GM12892 (cell line): ENCODE measurements at regions not wholly inside any gene's neighbourhood (a gene's known extent, or its start where the extent isn't known, plus 50 kb on each side); places are given as distances from the start of the nearest gene placed in this dataset.

Experiments used
- DNase-seq: peaks from one replicate; pipeline ENCODE4 v3.0.0; 2011; ENCODE audit not compliant: insufficient read length
- FAIRE-seq: peaks from 2 replicates; lab custom pipeline; 2011; peaks lifted over from hg19 to GRCh38; lab: Jason Lieb, UNC
- POLR2A ChIP-seq: IDR thresholded peaks from 2 replicates; pipeline ENCODE4 v1.6.1; 2011; ENCODE audit warnings: low read depth, low read length, control low read depth
- POLR2AphosphoS5 ChIP-seq: IDR thresholded peaks from 2 replicates; pipeline ENCODE4 v1.6.1; 2011; ENCODE audit warnings: low read depth, low read length, control low read depth
- TAF1 ChIP-seq: IDR thresholded peaks from 2 replicates; pipeline ENCODE4 v1.6.1; 2011; ENCODE audit warnings: low read depth, mild to moderate bottlenecking, control low read depth, low read length, borderline replicate concordance

DNA sequence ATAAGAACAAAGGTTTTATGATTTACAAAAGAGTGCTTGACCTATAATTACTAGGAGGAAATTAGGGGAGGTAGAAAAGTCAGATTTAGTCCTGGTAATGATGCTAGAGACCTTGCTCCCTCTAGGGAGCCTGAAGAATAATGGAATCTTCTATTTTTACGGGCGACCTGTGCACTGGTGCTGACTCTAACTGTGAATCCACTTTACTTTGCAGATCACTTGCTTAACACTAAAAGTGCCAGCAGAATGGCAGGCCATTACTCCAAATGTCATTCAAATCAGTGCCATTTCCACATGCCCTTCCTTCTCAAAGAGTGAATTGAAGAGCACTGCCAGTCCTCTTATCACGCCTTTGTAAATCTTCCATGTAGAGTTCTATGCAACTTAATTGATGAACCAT is 359.4 kb upstream of the ARRDC3 start:
- TF ChIP-seq TAF1 (no peak), POLR2AphosphoS5 (no peak), POLR2A (no peak)
- no peak for DNase-seq
- no peak for FAIRE-seq

DNA sequence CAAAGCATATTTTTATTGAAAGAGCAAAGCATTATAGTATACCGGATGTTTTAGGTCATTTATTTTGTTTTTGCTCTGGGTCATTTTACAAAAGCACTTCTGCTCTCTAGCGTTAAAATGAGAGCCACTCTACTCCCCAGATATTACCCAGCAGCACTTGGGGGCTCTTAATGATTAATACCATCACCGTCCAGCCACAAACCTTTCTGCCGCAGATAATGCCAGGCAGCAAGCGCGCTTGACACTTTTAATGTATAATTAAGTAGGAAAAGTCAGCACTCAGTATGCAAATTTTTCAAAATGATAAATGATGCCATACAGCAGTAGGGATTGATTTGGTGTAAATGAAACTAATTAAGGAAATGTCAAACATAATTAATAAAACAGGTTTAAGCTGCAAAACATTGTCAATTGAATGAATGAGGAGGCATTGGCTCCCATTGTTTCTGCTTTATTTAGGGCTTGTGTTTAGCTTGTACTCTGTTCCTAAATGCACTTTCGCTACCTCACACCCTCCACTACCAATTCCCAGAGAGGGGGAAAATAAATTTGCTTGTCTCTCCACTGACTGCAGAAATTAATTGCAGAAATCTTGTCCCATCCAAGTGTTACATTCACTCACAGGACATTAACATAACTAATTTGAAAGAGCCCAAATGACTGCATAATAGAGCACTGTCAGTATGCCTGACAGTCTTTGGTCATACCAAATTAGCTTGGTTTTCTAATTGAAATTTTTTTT is 358.8 kb upstream of the ARRDC3 start:
- TF ChIP-seq TAF1 = no peak
- TF ChIP-seq POLR2AphosphoS5 = no peak
- TF ChIP-seq POLR2A = no peak
- DNase-seq (no peak), FAIRE-seq (no peak)

DNA sequence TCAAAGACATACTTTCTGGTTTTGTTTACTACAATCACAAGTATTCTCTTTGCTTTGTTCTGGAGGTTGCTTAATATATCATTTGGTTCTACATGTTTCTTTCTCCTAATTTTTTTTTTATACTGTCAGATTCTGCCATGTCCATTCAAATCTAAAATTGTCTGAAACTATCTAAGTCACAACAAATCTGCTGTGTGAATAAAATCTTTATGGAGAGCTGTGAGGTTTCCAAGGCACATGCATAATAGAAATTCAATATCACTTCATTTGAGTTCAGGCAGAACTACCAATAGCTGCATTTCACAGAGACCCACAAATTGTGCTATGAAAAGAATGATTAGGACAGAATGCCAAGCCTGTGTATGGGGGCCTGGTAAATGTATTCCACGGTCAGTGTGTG is 346.9 kb upstream of the ARRDC3 start:
- FAIRE-seq = no peak

DNA sequence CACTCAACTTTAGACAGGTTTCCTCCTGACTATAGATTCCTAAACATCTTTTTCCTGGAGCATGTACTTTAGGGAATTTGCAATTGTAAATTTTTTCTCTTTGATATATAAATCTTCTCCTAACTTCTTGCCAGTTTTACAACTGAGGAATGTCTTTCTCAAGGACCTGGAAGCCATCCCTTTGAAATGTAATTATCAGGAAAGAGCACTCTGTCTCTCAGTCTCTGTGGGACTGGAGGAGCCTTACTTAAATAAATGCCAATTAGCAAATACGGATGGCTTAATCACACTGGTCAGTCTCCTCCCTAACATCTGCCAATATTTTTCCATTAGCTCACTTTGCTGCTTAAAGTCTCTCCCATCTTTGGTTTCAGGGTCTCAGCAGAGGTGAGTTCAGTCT is 344.3 kb upstream of the ARRDC3 start:
- no peak for FAIRE-seq
- no peak for TF ChIP-seq TAF1
- TF ChIP-seq POLR2A = no peak
- TF ChIP-seq POLR2AphosphoS5 = no peak
- DNase-seq = no peak

More for the DNA sequence above, 346.9 kb upstream of the ARRDC3 start:
- no peak for DNase-seq
- TF ChIP-seq POLR2AphosphoS5 (no peak), TAF1 (no peak), POLR2A (no peak)

DNA sequence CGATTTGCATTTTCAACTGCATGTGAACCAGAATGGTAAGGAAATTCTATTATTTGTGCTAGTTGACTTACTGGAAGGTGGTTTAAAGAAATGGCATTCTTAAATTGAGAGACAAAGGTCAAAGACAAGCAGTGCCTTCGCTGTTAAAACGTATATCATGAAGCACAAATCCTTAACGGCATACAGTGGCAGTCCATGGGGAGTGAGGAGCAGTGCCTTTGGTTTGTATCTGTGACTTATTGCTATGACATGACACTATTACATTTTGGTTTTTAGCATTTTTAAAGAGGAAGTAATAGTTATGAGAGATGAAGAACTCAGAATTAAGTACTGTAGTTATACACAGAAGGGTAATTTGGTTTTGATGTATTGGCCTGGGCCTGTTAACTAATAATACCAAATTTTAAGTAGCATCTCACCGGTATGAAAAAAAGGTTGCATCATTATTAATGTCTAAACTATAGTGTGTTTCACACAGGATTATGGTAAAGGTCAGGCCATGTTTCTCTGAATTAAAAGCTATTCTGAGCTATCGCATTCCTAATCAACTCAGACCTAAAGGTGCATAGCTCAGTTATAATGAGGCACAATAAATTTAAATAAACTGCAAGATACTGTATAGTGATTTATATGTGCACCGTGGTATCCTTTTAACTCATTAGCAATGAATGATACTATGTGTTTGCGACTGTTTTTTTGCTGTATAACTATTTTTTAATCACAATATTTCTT is 339.8 kb upstream of the ARRDC3 start:
- no peak for TF ChIP-seq POLR2AphosphoS5
- no peak for TF ChIP-seq TAF1
- no peak for TF ChIP-seq POLR2A
- DNase-seq (no peak), FAIRE-seq (no peak)

DNA sequence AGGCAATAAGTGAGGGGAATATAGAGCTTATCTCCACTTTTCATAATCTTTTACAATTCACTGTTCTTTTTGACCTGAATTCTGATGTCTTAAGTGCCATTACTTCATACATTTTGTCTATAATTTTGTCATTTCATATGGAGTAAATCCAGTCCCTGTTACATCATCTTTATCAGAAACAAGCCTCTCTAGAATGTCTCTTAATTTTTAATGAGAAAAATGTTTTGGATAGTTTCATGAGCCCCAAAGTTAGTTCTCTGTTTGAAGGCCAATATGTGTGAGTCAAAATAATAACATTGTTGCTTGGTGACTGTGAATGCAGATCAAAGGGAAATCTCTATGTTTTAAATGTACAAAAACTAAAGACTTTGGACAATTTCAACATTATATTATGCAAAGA is 329.6 kb upstream of the ARRDC3 start:
- no peak for TF ChIP-seq POLR2AphosphoS5
- no peak for DNase-seq
- FAIRE-seq = no peak

DNA sequence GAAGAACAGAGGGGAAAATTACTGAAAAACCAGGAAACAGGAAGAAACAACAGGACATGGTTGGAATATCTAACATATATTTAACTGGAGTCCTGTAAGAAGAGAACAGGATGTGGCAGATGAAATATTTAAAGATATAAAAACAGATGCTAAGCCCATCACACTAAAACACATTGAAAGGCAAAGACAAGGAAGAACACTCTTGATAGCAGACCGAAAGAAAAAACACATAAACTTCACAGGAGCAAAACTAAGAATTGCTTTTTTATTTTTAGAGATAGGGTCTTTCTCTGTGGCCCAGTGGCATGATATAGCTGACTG is 324.4 kb upstream of the ARRDC3 start:
- no peak for TF ChIP-seq POLR2A
- TF ChIP-seq TAF1 = no peak
- TF ChIP-seq POLR2AphosphoS5 = no peak
- DNase-seq (no peak), FAIRE-seq (no peak)

DNA sequence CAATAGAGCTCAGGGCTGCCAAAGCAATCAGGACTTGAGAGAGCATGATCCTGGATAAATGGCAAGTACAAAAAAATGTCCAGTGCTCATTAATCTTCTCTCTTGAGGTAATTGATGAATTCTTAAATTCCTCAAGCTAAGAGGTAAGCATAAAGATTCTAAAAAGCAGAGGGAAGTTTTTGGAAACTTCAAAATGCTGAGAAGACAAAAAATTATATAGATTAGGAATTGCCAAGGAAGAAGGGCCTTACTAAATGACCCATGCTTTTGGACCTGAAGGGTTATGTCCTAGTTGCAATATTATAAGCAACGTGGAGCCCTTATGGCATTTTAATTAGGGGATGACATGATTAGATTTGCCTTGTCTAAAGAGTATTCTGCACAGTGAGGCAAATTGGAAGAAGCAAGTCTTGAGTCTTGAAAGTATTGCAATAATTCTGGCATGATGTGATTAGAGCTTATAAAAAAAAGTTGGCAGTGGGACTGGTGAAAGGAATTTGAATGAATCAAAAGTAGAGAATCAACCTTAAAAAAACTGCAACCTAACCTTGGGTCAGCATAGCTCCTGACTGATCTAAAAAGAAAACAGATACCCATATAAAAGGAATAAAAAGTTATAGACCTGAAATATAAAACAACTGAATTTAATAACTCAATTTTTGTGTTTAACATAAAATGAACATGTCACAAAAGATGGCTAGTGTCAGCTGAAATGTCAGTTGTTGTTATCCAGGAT is 323.8 kb upstream of the ARRDC3 start:
- TF ChIP-seq POLR2A (no peak), TAF1 (no peak), POLR2AphosphoS5 (no peak)
- FAIRE-seq (no peak), DNase-seq (no peak)

DNA sequence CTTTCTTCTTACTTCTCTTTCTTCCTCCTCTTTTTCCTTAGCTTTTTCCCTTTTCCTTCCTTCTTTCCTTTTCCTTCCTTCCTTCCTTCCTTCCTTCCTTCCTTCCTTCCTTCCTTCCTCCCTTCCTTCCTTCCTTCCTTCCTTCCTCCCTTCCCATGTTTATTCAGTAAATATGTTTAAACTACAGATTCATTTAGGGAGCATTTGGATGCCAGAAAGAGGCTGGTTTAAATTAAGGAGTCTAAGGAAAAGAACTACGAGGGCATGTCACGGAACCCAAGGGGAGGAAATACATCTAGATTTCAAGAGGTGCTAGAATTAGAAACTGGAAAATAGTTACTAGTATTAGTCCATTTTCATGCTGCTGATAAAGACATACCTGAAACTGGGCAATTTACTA is 320.0 kb upstream of the ARRDC3 start:
- TF ChIP-seq POLR2A = no peak
- TF ChIP-seq POLR2AphosphoS5 = no peak
- TF ChIP-seq TAF1 = no peak
- FAIRE-seq (no peak), DNase-seq (no peak)

DNA sequence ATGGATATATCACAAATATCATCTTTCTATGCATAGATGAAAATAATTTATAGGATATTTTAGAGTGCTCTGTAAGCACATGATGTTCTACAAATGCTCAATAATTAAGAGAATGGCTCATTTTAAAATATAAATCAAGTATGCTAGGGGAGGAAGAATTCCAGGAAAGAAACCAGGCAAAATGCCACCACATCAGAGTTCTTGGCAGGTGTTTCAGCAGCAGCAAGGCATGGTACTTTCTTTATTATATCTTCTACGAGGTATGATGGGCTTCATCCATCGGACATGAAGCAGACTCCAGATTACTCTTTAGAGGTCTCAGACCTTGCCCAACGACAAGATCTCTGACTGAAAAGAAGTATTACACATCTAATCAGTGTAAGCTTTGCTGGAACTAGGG is 316.3 kb upstream of the ARRDC3 start:
- FAIRE-seq = no peak
- no peak for TF ChIP-seq POLR2AphosphoS5
- TF ChIP-seq POLR2A = no peak
- TF ChIP-seq TAF1 = no peak

DNA sequence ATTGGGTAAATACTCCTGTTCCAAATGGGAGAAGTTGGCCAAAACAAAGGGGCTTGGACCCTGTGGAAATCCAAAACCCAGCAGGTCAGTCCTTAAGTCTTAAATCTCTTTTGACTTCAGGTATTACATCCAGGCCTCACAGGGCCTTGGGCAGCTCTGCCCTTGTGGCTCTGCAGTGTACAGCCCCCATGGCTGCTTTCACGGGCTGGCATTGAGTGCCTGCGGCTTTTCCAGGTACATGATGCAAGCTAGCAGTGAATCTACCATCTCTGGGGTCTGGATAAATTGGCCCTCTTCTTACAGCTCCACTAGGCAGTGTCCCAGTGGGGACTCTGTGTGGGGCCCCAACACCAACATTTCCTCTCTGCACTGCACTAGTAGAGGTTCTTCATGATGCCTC is 308.5 kb upstream of the ARRDC3 start:
- no peak for FAIRE-seq

More for the DNA sequence above, 316.3 kb upstream of the ARRDC3 start:
- DNase-seq = no peak

More for the DNA sequence above, 308.5 kb upstream of the ARRDC3 start:
- TF ChIP-seq POLR2AphosphoS5 (no peak), POLR2A (no peak), TAF1 (no peak)
- DNase-seq = no peak
